CD4-positive, alpha-beta T cell (primary cell): ENCODE measurements at regions not wholly inside any gene's neighbourhood (a gene's known extent, or its start where the extent isn't known, plus 50 kb on each side); places are given as distances from the start of the nearest gene placed in this dataset.

Experiments
- ATAC-seq: fragments of 200-7000 bp; cut with Tn5 transposase; one replicate; pipeline ENCODE4 v1.10.0; 2022; ENCODE audit warnings: mild to moderate bottlenecking; ENCODE audit not compliant: poor library complexity
- CTCF ChIA-PET: fragments of 350-600 bp; sonication (Branson Sonifier 250); formaldehyde crosslinking; loops from one replicate; lab custom pipeline; 2021; ENCODE audit warnings: antibody characterized with exemption, inconsistent platforms; lab: Charles Lee
- POLR2A ChIA-PET: fragments of 350-600 bp; sonication (Branson Sonifier 250); formaldehyde crosslinking; loops from one replicate; lab custom pipeline; 2021; ENCODE audit warnings: antibody characterized with exemption, inconsistent platforms; lab: Charles Lee
- DNase-seq, 14 experiments: peaks; one replicate each; pipeline ENCODE4 v3.0.0-alpha.2; 2013 to 2020; ENCODE audit warnings: mixed read lengths in 2 of 14
- H3K27ac ChIP-seq, 2 donors: one replicate each; pipeline versions ENCODE4 v1.5.1 to v1.7.0; 2013; ENCODE audit warnings: low read length in 2 of 2, low read depth in 1 of 2, mild to moderate bottlenecking in 1 of 2
- H3K27me3 ChIP-seq, 2 experiments: 1 replicate in 1 of 2; 2 replicates in 1 of 2; pipeline versions ENCODE4 v1.6.1 to v1.7.0; 2013; ENCODE audit warnings: low read length in 2 of 2, control low read depth in 1 of 2, mild to moderate bottlenecking in 1 of 2, moderate library complexity in 1 of 2; ENCODE audit not compliant: insufficient read depth in 2 of 2, control insufficient read depth in 1 of 2
- H3K36me3 ChIP-seq: one replicate; pipeline ENCODE4 v1.6.1; 2013; ENCODE audit warnings: low read length, control low read depth; ENCODE audit not compliant: insufficient read depth
- H3K4me1 ChIP-seq: one replicate; pipeline ENCODE4 v1.6.1; 2013; ENCODE audit warnings: low read length, control low read depth; ENCODE audit not compliant: insufficient read depth
- H3K4me3 ChIP-seq: one replicate; pipeline ENCODE4 v1.5.1; 2013; ENCODE audit warnings: mild to moderate bottlenecking, low read length, moderate library complexity
- H3K9me3 ChIP-seq, 2 experiments: 1 replicate in 1 of 2; 2 replicates in 1 of 2; pipeline versions ENCODE4 v1.6.1 to v1.7.0; 2013; ENCODE audit warnings: low read length in 2 of 2, mild to moderate bottlenecking in 2 of 2, control low read depth in 1 of 2, moderate library complexity in 1 of 2; ENCODE audit not compliant: control insufficient read depth in 1 of 2, insufficient read depth in 1 of 2
- H3K27ac Mint-ChIP-seq: one replicate; pipeline ENCODE4 v1.8.0; 2020; ENCODE audit warnings: mixed read lengths
- H3K27me3 Mint-ChIP-seq: one replicate; pipeline ENCODE4 v1.8.0; 2021; ENCODE audit warnings: mixed read lengths
- H3K36me3 Mint-ChIP-seq: one replicate; pipeline ENCODE4 v1.8.0; 2021; ENCODE audit warnings: low read depth, mixed read lengths
- H3K4me1 Mint-ChIP-seq: one replicate; pipeline ENCODE4 v1.8.0; 2021; ENCODE audit warnings: low read depth, mixed read lengths
- H3K4me3 Mint-ChIP-seq: one replicate; pipeline ENCODE4 v1.8.0; 2020; ENCODE audit warnings: mild to moderate bottlenecking, mixed read lengths
- H3K9me3 Mint-ChIP-seq: one replicate; pipeline ENCODE4 v1.8.0; 2020; ENCODE audit warnings: mixed read lengths
- intact Hi-C, 2 experiments: fragments of 100-400 bp; cut with DNase I in 1 of 2; cut with micrococcal nuclease in 1 of 2; formaldehyde crosslinking; loops; one replicate each; pipeline versions ENCODE4 v1.15.1 to v1.9.0; 2023 to 2025; cut with DNase I, micrococcal nuclease
- TF ChIP-seq, protein P1 (sequence below): fragments of 200-600 bp; IDR thresholded peaks from one replicate; pipeline ENCODE4 v1.8.0; 2022; ENCODE audit warnings: antibody characterized with exemption, mild to moderate bottlenecking

DNA sequence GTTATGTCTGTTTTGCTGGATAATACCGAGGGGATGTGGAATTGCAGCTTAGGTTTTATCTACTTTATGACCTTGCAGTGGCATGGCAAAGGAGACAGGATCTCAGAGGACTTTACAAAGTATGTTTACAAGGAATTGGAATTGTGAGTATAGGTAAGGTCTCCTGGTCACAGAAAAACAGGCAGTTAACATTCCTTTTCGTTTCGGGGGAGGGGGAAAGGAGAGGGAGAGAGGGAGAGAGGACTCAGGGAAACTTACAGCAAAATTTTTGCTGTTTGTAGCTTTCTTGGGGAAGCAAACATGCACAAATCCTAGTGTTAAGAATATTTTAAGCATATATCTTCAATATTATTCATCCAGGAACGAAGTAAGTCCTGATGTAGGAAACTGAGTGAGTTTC, 590.5 kb upstream of the LRFN5 start:
- Histone ChIP-seq H3K4me3 (no peak overlapping the region), H3K27ac (no peak overlapping the region), H3K9me3 (no peaks in the 10 kb centered on the region), H3K36me3 (no peaks in the 10 kb centered on the region), H3K4me1 (no peaks in the 10 kb centered on the region), H3K27me3 (no peaks in the 10 kb centered on the region)
- ChIA-PET POLR2A (no interaction called here), CTCF (no interaction called here)
- Mint-ChIP-seq H3K36me3 (no peaks in the 10 kb centered on the region), H3K27me3 (no peaks in the 10 kb centered on the region), H3K4me1 (no peaks in the 10 kb centered on the region), H3K27ac (no peak overlapping the region), H3K9me3 (peaks cover 4% of the 10 kb centered on the region), H3K4me3 (no peak overlapping the region)
- TF ChIP-seq, protein P1, sequence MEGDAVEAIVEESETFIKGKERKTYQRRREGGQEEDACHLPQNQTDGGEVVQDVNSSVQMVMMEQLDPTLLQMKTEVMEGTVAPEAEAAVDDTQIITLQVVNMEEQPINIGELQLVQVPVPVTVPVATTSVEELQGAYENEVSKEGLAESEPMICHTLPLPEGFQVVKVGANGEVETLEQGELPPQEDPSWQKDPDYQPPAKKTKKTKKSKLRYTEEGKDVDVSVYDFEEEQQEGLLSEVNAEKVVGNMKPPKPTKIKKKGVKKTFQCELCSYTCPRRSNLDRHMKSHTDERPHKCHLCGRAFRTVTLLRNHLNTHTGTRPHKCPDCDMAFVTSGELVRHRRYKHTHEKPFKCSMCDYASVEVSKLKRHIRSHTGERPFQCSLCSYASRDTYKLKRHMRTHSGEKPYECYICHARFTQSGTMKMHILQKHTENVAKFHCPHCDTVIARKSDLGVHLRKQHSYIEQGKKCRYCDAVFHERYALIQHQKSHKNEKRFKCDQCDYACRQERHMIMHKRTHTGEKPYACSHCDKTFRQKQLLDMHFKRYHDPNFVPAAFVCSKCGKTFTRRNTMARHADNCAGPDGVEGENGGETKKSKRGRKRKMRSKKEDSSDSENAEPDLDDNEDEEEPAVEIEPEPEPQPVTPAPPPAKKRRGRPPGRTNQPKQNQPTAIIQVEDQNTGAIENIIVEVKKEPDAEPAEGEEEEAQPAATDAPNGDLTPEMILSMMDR, result no peak
- DNase-seq, result no peak
- no peak for ATAC-seq
- intact Hi-C loops, result no loop called here

DNA sequence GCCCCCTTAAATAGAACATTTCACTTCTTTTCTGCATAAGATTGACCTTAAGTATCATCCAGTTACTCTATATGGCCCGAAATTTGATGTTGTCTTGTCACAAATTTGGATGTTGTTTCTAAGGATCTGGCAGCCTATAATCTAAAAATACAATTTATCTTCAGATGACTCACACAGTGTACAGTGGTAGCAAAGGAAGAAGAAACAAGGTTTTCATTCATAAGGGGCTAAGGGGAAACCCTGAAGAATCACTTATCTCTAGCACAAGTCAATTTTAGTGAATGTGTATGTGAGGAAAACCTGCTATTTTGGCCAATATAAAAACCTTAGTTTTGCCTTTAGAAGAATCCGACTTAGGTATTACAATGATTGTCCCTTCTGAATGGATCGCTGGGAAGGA, 606.3 kb upstream of the LRFN5 start:
- Mint-ChIP-seq H3K27ac (no peak overlapping the region), H3K4me1 (no peaks in the 10 kb centered on the region), H3K36me3 (no peaks in the 10 kb centered on the region), H3K27me3 (no peaks in the 10 kb centered on the region), H3K4me3 (no peak overlapping the region), H3K9me3 (peaks cover 5% of the 10 kb centered on the region)
- Histone ChIP-seq H3K36me3 (no peaks in the 10 kb centered on the region), H3K9me3 (peaks cover 0 to 4% of the 10 kb centered on the region in 2 experiments), H3K4me3 (no peak overlapping the region), H3K4me1 (no peaks in the 10 kb centered on the region), H3K27ac (no peak overlapping the region), H3K27me3 (no peaks in the 10 kb centered on the region)
- ChIA-PET POLR2A (no interaction called here), CTCF (no interaction called here)
- TF ChIP-seq, protein P1, result no peak
- ATAC-seq (no peak), DNase-seq (no peak)
- intact Hi-C loops, result no loop called here

DNA sequence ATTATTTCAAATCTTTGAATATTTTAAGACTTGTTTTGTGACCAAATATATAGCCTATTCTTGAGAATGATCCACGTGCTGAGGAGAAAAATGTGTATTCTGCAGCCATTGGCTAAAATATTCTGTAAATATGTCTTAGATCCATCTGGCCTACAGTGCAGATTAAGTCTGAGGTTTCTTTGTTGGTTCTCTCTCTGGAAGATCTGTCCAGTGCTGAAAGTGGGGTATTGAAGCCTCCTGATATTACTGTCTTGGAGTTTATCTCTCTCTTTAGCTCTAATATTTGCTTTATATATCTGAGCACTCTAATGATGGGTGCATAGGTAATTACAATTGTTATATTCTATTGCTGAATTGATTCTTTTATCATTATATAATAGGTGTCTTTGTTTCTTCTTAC, 617.4 kb upstream of the LRFN5 start:
- no peak overlapping the region for H3K27ac ChIP-seq
- H3K4me3 Mint-ChIP-seq, result no peak overlapping the region
- no peaks in the 10 kb centered on the region for H3K36me3 Mint-ChIP-seq
- no peaks in the 10 kb centered on the region for H3K27me3 Mint-ChIP-seq
- H3K4me3 ChIP-seq, result no peak overlapping the region
- ATAC-seq, result no peak
- no peak overlapping the region for H3K27ac Mint-ChIP-seq
- CTCF ChIA-PET, result no interaction called here
- peaks cover 19% of the 10 kb centered on the region for H3K9me3 Mint-ChIP-seq
- POLR2A ChIA-PET, result no interaction called here
- intact Hi-C loops, result no loop called here
- DNase-seq, result no peak
- TF ChIP-seq, protein P1, result no peak
- H3K36me3 ChIP-seq, result no peaks in the 10 kb centered on the region
- no peaks in the 10 kb centered on the region for H3K4me1 Mint-ChIP-seq
- no peaks in the 10 kb centered on the region for H3K4me1 ChIP-seq
- no peaks in the 10 kb centered on the region for H3K27me3 ChIP-seq
- H3K9me3 ChIP-seq, result peaks cover 0 to 3% of the 10 kb centered on the region in 2 experiments
